ENCODE measurements at regions not wholly inside any gene's neighbourhood (a gene's known extent, or its start where the extent isn't known, plus 50 kb on each side); places are given as distances from the start of the nearest gene placed in this dataset.

GRCh38 chr11:26862801-26863200 lies 131.1 kb upstream of the FIBIN start:
- no peak overlapping the region for H3K56ac ChIP-seq (ENCODE audit: insufficient read length, low read depth, low read length)
- no peak overlapping the region for H3T11ph ChIP-seq (ENCODE audit: low read length)
- no peak overlapping the region for H2BK15ac ChIP-seq (ENCODE audit: low read depth, low read length)
- no peak overlapping the region for H2BK120ac ChIP-seq (ENCODE audit: low read depth, low read length, poor library complexity, severe bottlenecking)
- no peak overlapping the region for H2BK5ac ChIP-seq (ENCODE audit: insufficient read length, low read length)
- H3K23me2 ChIP-seq (ENCODE audit: insufficient read length, low read depth, low read length, poor library complexity, severe bottlenecking) = no peaks in the 10 kb centered on the region
- H2AFZ ChIP-seq (ENCODE audit: low read length) = no peak overlapping the region
- H3K9me3 Mint-ChIP-seq = no peaks in the 10 kb centered on the region
- no peak overlapping the region for H3K27ac ChIP-seq (ENCODE audit: insufficient read length, low read depth, low read length)
- no peak overlapping the region for H2BK20ac ChIP-seq (ENCODE audit: low read depth, low read length, poor library complexity, severe bottlenecking)
- no peak overlapping the region for H2AK5ac ChIP-seq (ENCODE audit: insufficient read length, low read length)
- H3K27me3 Mint-ChIP-seq (ENCODE audit: low read depth) = no peaks in the 10 kb centered on the region
- TF ChIP-seq, protein P1, sequence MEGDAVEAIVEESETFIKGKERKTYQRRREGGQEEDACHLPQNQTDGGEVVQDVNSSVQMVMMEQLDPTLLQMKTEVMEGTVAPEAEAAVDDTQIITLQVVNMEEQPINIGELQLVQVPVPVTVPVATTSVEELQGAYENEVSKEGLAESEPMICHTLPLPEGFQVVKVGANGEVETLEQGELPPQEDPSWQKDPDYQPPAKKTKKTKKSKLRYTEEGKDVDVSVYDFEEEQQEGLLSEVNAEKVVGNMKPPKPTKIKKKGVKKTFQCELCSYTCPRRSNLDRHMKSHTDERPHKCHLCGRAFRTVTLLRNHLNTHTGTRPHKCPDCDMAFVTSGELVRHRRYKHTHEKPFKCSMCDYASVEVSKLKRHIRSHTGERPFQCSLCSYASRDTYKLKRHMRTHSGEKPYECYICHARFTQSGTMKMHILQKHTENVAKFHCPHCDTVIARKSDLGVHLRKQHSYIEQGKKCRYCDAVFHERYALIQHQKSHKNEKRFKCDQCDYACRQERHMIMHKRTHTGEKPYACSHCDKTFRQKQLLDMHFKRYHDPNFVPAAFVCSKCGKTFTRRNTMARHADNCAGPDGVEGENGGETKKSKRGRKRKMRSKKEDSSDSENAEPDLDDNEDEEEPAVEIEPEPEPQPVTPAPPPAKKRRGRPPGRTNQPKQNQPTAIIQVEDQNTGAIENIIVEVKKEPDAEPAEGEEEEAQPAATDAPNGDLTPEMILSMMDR (conservative IDR thresholded peaks at IDR 0.05) = no peak
- no peaks in the 10 kb centered on the region for H3K9me3 ChIP-seq (ENCODE audit: control insufficient read depth, low read depth, low read length)
- no peak overlapping the region for H3K9ac ChIP-seq (ENCODE audit: extremely low read depth, insufficient read length, low read length)
- H3K4me1 Mint-ChIP-seq = no peaks in the 10 kb centered on the region
- H3K36me3 Mint-ChIP-seq (ENCODE audit: insufficient read depth in 1 of 3, low read depth in 3 of 3) = no peaks in the 10 kb centered on the region; a peak in 1 of 7 replicates
- H3K79me1 ChIP-seq (ENCODE audit: insufficient read depth, low read depth, low read length, poor library complexity, severe bottlenecking) = no peaks in the 10 kb centered on the region
- DNase-seq = no peak
- no peak overlapping the region for H3K27ac Mint-ChIP-seq
- no peak overlapping the region for H4K8ac ChIP-seq (replicated peaks; ENCODE audit: insufficient read length, low read depth, low read length)
- H3K14ac ChIP-seq (ENCODE audit: insufficient read depth, low read length) = no peak overlapping the region
- no peaks in the 10 kb centered on the region for H4K20me1 ChIP-seq (ENCODE audit: control insufficient read depth, insufficient read depth, insufficient read length)
- H3K79me2 ChIP-seq (ENCODE audit: insufficient read depth, low read length) = no peaks in the 10 kb centered on the region
- H3K23ac ChIP-seq (ENCODE audit: insufficient read length, low read depth, low read length) = no peak overlapping the region
- no peaks in the 10 kb centered on the region for H3K27me3 ChIP-seq (ENCODE audit: insufficient read depth, low read length)
- H3K18ac ChIP-seq (ENCODE audit: insufficient read length, low read depth, low read length) = no peak overlapping the region
- H3K4me1 ChIP-seq (ENCODE audit: insufficient read depth, low read length) = no peaks in the 10 kb centered on the region
- no peak overlapping the region for H4K5ac ChIP-seq (ENCODE audit: insufficient read length, low read depth, low read length)
- no peak overlapping the region for H3K4ac ChIP-seq (ENCODE audit: low read depth, low read length)
- H4K91ac ChIP-seq (ENCODE audit: insufficient read length, low read depth, low read length) = no peak overlapping the region
- no peak overlapping the region for H2BK12ac ChIP-seq (ENCODE audit: insufficient read length, low read depth, low read length)
- H3K4me2 ChIP-seq (ENCODE audit: insufficient read depth, insufficient read length, low read length) = no peak overlapping the region
- H3K4me3 Mint-ChIP-seq = no peak overlapping the region
